HUES64 (cell line): ENCODE measurements at regions not wholly inside any gene's neighbourhood (a gene's known extent, or its start where the extent isn't known, plus 50 kb on each side); places are given as distances from the start of the nearest gene placed in this dataset.

Experiments used
- H3K27ac ChIP-seq: 2 replicates; pipeline ENCODE4 v1.7.0; 2013; ENCODE audit warnings: low read depth, low read length, inconsistent platforms
- H3K27me3 ChIP-seq: 2 replicates; pipeline ENCODE4 v1.6.1; 2013; ENCODE audit warnings: mild to moderate bottlenecking, low read length; ENCODE audit not compliant: insufficient read depth
- H3K36me3 ChIP-seq: 2 replicates; pipeline ENCODE4 v1.6.1; 2013; ENCODE audit warnings: mild to moderate bottlenecking, low read length; ENCODE audit not compliant: insufficient read depth
- H3K4me1 ChIP-seq: 2 replicates; pipeline ENCODE4 v1.6.1; 2013; ENCODE audit warnings: mild to moderate bottlenecking, low read length, moderate library complexity; ENCODE audit not compliant: insufficient read depth
- H3K4me3 ChIP-seq: 2 replicates; pipeline ENCODE4 v1.5.1; 2013; ENCODE audit warnings: mild to moderate bottlenecking, low read length, moderate library complexity
- H3K9ac ChIP-seq: 2 replicates; pipeline ENCODE4 v1.6.1; 2013; ENCODE audit warnings: mild to moderate bottlenecking, low read depth, low read length
- H3K9me3 ChIP-seq: 2 replicates; pipeline ENCODE4 v1.6.1; 2013; ENCODE audit warnings: low read depth, low read length; ENCODE audit not compliant: insufficient read depth
- WGBS: fragments of 150-250, 120-280 bp; methylation state at CpG from one replicate; pipeline ENCODE4 v1.1.7; 2013; ENCODE audit warnings: missing lambda C conversion rate; 5-methylcytosine and 5-hydroxymethylcytosine counted together

DNA sequence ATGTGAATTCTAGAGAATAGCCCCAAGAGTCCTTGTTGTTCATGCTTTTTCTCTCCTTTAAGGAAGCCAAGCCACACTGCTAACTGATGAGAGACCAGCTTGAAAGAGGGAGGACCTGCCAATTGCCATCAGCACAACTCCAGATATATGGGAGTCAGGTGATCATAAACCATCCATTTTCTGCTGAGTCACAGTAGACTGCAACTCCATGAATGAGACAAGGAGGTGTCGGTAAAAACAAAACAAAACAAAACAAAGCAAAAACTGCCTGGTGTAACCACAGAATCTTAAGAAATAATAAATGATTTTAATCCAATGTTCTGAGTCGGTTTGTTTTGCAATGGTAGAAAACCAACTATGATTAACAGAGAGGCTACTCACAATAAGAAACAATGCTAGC lies 837.3 kb downstream of the PCDH7 start:
- no peak overlapping the region for H3K27ac ChIP-seq
- no peaks in the 10 kb centered on the region for H3K36me3 ChIP-seq
- no peak overlapping the region for H3K4me3 ChIP-seq
- H3K27me3 ChIP-seq, result no peaks in the 10 kb centered on the region
- H3K9me3 ChIP-seq, result peaks cover 2% of the 10 kb centered on the region; the same call in 1 of the 2 replicates
- H3K4me1 ChIP-seq, result no peaks in the 10 kb centered on the region
- H3K9ac ChIP-seq, result no peak overlapping the region
- WGBS, result 100% methylated on average over 1 of the region's 2 CpGs

DNA sequence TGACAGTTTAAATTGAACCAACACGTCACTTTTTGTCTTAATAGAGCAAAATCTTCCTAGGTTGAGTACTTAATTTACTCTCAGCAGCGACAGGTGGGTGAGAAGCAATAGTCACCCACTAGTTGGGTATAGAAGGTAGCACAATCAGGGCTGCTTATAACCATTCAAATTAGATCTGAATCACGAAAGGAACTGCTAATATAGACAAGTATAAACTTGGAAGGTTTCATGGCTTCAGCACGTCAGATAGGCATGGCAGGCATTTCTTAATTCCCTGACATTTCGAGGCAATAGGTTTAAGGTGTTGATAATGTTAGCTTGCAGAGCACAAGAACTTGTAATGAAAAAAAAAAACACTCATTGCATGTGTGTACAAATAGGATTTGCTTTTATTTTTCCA lies 853.4 kb downstream of the PCDH7 start:
- peaks cover 9% of the 10 kb centered on the region for H3K4me1 ChIP-seq
- H3K9ac ChIP-seq, result no peak overlapping the region
- H3K27ac ChIP-seq, result no peak overlapping the region
- H3K4me3 ChIP-seq, result no peak overlapping the region
- H3K27me3 ChIP-seq, result no peaks in the 10 kb centered on the region
- H3K36me3 ChIP-seq, result no peaks in the 10 kb centered on the region
- 97% methylated on average over 5 of the region's 5 CpGs for WGBS
- H3K9me3 ChIP-seq, result no peaks in the 10 kb centered on the region

DNA sequence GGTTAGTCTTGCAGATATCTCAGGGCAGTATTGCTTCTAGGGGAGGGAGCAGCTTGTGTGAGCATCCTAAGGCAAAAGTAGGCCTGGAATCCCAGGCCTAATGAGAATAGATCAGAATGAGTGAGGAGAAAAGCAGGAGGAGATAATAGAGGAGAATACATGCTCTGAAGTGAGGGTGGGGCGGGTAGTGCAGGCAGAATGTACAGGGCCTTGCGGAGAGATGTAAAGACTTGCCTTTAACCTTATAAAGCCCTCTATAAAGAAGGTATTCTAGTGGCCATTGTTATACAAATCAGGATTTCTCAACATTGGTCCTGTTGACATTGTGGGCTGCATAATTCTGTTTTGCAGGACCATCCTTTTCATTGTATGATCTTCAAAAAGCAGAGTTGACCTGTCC lies 855.3 kb downstream of the PCDH7 start:
- Histone ChIP-seq H3K9ac (no peak overlapping the region), H3K4me3 (no peak overlapping the region)
- WGBS, result 50% methylated on average over 1 of the region's 2 CpGs

DNA sequence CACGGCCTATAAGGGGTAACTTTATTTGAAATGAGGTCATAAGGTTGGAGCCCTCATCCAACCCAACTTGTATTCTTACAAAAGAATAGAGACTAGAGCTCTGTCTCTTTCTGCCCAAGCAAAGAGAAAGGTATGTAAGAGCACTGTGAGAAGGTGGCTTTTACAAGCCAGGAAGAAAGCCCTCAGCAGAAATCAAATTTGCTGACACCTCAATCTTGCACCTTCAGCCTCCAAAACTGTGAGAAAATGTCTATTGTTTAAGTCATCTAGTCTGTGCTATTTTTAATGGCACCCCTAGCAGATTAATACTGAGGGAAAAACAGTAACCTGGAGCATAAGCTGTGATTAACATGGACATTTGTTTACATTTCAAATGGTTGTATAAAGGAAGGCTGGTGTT lies 860.7 kb downstream of the PCDH7 start:
- Histone ChIP-seq H3K36me3 (no peaks in the 10 kb centered on the region), H3K4me3 (no peak overlapping the region), H3K27ac (no peak overlapping the region), H3K9me3 (no peaks in the 10 kb centered on the region), H3K9ac (no peak overlapping the region), H3K4me1 (no peaks in the 10 kb centered on the region), H3K27me3 (no peaks in the 10 kb centered on the region)
- no CpG with 5 or more reads among the region's 1 CpG for WGBS

More for the DNA sequence above, 855.3 kb downstream of the PCDH7 start:
- no peaks in the 10 kb centered on the region for H3K27me3 ChIP-seq
- H3K36me3 ChIP-seq, result no peaks in the 10 kb centered on the region
- H3K9me3 ChIP-seq, result no peaks in the 10 kb centered on the region
- peaks cover 9% of the 10 kb centered on the region for H3K4me1 ChIP-seq
- H3K27ac ChIP-seq, result no peak overlapping the region

DNA sequence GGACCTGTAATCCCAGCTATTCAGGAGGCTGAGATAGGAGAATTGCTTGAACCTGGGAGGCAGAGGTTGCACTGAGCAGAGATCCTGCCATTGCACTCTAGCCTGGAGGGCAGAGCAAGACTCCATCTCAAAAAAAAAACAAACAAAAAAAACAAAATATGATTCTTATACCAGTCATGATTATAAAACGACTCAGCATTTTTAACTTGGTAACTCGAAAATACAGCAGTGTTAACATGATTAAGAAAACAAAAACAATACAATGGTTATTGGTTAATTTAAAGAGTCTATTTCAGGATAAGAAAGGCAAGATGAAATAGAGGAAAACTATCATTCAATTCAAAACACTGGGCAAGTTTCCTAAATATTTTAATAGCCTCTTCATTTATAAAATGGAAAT lies 865.3 kb downstream of the PCDH7 start:
- Histone ChIP-seq H3K9ac (no peak overlapping the region), H3K4me3 (no peak overlapping the region), H3K36me3 (no peaks in the 10 kb centered on the region), H3K27ac (no peak overlapping the region), H3K27me3 (no peaks in the 10 kb centered on the region), H3K4me1 (no peaks in the 10 kb centered on the region), H3K9me3 (no peaks in the 10 kb centered on the region)
- WGBS, result 87% methylated on average over 2 of the region's 2 CpGs

DNA sequence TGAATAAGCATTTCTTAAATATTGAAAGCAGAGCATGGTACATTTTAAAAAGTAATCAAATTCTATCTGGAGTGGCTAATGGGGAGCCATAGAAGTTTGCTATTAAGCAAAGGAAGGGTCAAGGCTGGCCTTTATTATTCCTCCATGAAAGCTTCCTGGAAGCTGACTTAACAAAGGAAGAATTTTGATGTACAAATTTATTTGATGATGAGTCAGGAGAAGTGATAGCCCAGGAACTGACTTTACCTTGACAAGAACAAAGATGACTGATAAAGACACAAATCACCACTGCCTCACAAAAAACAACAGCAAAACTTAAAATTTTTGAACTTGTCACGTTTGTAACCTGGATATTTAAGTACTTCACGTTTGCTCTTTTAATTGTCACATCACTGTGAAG lies 872.1 kb downstream of the PCDH7 start:
- H3K9me3 ChIP-seq, result no peaks in the 10 kb centered on the region
- no peaks in the 10 kb centered on the region for H3K27me3 ChIP-seq
- H3K36me3 ChIP-seq, result no peaks in the 10 kb centered on the region
- H3K27ac ChIP-seq, result no peak overlapping the region
- H3K4me1 ChIP-seq, result no peaks in the 10 kb centered on the region
- WGBS, result 43% methylated on average over 2 of the region's 2 CpGs
- no peak overlapping the region for H3K9ac ChIP-seq
- no peak overlapping the region for H3K4me3 ChIP-seq

DNA sequence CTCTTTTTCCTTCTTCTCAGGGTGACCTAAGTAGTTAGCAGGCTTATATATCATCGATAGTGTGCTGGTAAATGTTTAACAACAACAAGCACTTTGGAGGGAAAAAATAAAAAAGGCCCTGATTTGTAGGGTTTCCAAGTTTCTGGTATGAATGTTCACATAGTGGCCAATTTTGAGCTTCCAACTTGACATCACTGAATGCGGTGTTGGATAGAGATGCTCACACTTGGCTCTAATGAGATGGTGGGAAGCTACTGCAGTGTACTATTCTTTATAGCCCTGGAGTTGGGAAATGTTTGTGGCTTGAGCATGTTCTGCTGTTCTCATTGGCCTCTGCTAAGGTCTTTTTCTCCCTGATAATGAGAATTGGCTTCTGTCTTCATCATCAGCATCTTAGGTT lies 875.3 kb downstream of the PCDH7 start:
- Histone ChIP-seq H3K4me1 (no peaks in the 10 kb centered on the region), H3K27ac (no peak overlapping the region), H3K4me3 (no peak overlapping the region), H3K9ac (no peak overlapping the region), H3K9me3 (no peaks in the 10 kb centered on the region), H3K27me3 (no peaks in the 10 kb centered on the region), H3K36me3 (no peaks in the 10 kb centered on the region)
- whole genome bisulfite sequencing, result over 99% methylated on average over 2 of the region's 2 CpGs

DNA sequence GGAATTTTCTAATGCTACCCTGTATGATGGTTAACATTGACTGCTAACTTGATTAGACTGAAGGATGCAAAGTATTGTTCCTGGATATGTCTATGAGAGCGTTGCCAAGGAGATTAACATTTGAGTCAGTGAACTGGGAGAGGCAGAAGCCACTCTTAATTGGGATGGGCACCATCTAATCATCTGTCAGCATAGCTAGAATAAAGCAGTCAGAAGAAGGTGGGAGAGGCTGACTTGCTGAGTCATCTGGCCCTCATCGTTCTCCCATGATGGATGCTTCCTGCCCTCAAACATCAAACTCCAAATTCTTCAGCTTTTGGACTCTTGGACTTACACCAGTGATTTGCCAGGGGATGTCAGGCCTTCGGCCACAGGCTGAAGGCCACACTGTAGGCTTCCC lies 878.5 kb downstream of the PCDH7 start:
- Histone ChIP-seq H3K4me1 (no peaks in the 10 kb centered on the region), H3K36me3 (no peaks in the 10 kb centered on the region)
- WGBS, result 93% methylated on average over 3 of the region's 3 CpGs

DNA sequence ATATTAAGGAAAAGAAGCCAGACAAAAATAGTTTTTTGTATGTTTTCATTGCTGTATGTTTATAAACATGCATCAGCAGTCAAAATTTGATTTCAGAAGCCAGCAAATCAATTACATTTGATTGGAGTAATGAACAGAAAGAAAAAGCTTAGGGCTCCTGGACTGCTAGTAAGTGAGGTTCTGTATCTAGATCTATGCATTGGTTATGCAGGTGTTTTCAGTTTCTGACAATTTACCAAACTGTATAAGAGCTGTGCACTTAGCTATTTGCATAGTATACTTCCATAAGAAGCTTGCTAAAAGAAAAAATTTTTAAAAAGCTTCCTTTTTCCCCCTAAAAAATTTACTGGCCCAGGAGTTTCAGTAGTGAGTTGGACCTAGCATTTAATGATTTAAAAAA lies 881.6 kb downstream of the PCDH7 start:
- no peak overlapping the region for H3K9ac ChIP-seq
- H3K27ac ChIP-seq, result no peak overlapping the region
- no peaks in the 10 kb centered on the region for H3K4me1 ChIP-seq
- no peaks in the 10 kb centered on the region for H3K27me3 ChIP-seq
- H3K36me3 ChIP-seq, result no peaks in the 10 kb centered on the region
- H3K4me3 ChIP-seq, result no peak overlapping the region
- no peaks in the 10 kb centered on the region for H3K9me3 ChIP-seq

More for the DNA sequence above, 878.5 kb downstream of the PCDH7 start:
- no peak overlapping the region for H3K4me3 ChIP-seq
- H3K9ac ChIP-seq, result no peak overlapping the region
- no peaks in the 10 kb centered on the region for H3K9me3 ChIP-seq
- H3K27me3 ChIP-seq, result no peaks in the 10 kb centered on the region
- H3K27ac ChIP-seq, result no peak overlapping the region

DNA sequence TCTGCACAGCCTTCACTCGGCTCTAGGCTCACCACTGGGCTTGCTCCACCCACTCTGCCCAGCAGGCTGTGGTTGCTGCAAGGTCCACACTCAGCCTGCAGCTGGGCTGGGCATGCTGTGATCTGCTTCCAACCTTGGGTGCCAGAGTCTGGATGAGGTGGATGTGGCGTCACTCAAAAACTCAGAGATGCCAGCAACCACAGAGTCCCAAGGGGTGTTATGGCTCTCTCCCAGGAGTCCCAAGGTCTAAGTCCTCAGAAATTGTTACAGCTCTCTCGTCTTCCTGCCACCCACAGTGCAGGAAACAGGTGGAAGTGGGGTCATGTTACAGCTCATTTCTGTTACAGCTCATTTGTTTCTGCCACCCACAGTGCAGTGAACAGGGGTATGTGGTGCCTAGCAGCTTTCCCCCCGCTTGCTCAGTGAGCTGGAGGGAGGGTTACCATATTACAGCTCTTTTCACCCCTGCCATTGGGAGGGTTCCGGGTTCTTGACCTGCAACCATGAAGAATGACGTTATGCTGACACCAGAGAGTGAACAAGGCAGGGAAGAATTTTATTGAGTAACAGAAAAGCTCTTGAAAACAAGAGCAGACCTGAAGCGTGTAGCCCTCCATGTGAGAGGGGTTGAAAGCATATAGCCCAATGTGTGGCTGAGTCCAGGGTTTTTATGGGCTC lies 893.9 kb downstream of the PCDH7 start:
- Histone ChIP-seq H3K4me1 (no peaks in the 10 kb centered on the region), H3K9ac (no peak overlapping the region), H3K27me3 (no peaks in the 10 kb centered on the region), H3K9me3 (0 out of 2 replicates have a peak, but pooled peaks cover 7% of the 10 kb centered on the region), H3K4me3 (no peak overlapping the region), H3K27ac (no peak overlapping the region), H3K36me3 (no peaks in the 10 kb centered on the region)
- 90% methylated on average over 7 of the region's 7 CpGs for WGBS

DNA sequence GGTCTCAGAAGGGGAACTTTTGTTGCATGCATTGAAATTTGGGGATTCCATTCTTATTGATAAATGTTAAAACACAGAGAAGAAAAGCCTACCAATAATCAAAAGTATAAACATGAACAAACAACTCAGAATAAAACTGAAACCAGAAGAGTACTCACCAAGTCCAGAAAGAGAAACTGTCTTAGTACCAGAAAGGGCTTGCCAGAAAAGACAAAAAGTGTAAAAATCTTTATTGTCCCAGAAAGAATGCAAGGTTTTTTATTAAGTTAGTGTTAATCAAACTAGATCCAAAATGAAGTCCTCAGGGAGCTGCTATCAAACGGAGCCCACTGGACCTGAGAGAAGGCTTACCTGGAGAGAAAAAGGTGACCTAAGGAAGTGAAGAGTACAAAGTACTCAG lies 897.5 kb downstream of the PCDH7 start:
- Histone ChIP-seq H3K4me3 (no peak overlapping the region), H3K9me3 (0 out of 2 replicates have a peak, but pooled peaks cover 7% of the 10 kb centered on the region), H3K27ac (no peak overlapping the region), H3K36me3 (no peaks in the 10 kb centered on the region), H3K27me3 (no peaks in the 10 kb centered on the region), H3K4me1 (no peaks in the 10 kb centered on the region), H3K9ac (no peak overlapping the region)
- 87% methylated on average over 1 of the region's 1 CpG for WGBS

DNA sequence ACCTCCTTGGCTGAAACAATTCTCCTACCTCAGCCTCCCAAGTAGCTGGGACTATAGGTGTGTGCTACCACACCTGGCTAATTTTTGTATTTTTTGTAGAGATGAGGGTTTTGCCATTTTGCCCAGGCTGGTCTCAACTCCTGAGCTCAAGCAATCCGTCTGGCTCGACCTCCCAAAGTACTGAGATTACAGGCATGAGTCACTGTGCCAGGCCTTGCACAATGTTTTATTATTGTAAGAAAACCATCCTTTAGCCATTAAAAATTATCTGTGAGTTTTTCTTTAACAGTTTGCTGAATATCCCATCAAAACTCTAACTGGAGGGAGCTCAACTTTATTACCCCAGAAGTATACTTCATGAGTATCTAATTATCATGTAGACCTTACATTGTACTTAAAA lies 900.3 kb downstream of the PCDH7 start:
- no peaks in the 10 kb centered on the region for H3K9me3 ChIP-seq

More for the DNA sequence above, 900.3 kb downstream of the PCDH7 start:
- H3K4me1 ChIP-seq, result no peaks in the 10 kb centered on the region
- no peaks in the 10 kb centered on the region for H3K27me3 ChIP-seq
- H3K36me3 ChIP-seq, result no peaks in the 10 kb centered on the region
- no peak overlapping the region for H3K27ac ChIP-seq
- 90% methylated on average over 2 of the region's 2 CpGs for WGBS
- H3K9ac ChIP-seq, result no peak overlapping the region
- no peak overlapping the region for H3K4me3 ChIP-seq
